OCI-LY3 (cell line): ENCODE measurements at regions not wholly inside any gene's neighbourhood (a gene's known extent, or its start where the extent isn't known, plus 50 kb on each side); places are given as distances from the start of the nearest gene placed in this dataset.

ENCODE experiments used
- H2AFZ ChIP-seq: fragments of 200-600, 300-600 bp; shearing (Covaris generic); 2 replicates; pipeline ENCODE4 v1.6.0; 2014; ENCODE audit warnings: antibody characterized with exemption, low read depth, low read length
- H3K27ac ChIP-seq: fragments of 200-600, 300-600 bp; sonication (generic); 2 replicates; pipeline ENCODE4 v1.5.1; 2014; ENCODE audit warnings: mild to moderate bottlenecking, low read length, moderate library complexity, mixed read lengths
- H3K27me3 ChIP-seq: fragments of 200-600, 300-600 bp; sonication (generic); 2 replicates; pipeline ENCODE4 v1.6.1; 2014; ENCODE audit warnings: low read depth, low read length, mixed read lengths
- H3K36me3 ChIP-seq: fragments of 200-600, 300-600 bp; sonication (generic); replicated peaks from 2 replicates; pipeline ENCODE3; 2014; ENCODE audit warnings: low read depth, low read length, mixed read lengths
- H3K4me1 ChIP-seq: fragments of 300-600, 200-600 bp; sonication (generic); 2 replicates; pipeline ENCODE4 v1.6.1; 2014; ENCODE audit warnings: low read length, mixed read lengths
- H3K4me2 ChIP-seq: fragments of 200-600, 300-600 bp; sonication (generic); 2 replicates; pipeline ENCODE4 v1.6.1; 2014; ENCODE audit warnings: low read length, mixed read lengths
- H3K4me3 ChIP-seq: fragments of 300-600, 200-600 bp; sonication (generic); 2 replicates; pipeline ENCODE4 v1.5.1; 2014; ENCODE audit warnings: antibody characterized with exemption, mild to moderate bottlenecking, low read length, moderate library complexity
- H3K79me2 ChIP-seq: fragments of 300-600, 200-600 bp; shearing (Covaris generic); 2 replicates; pipeline ENCODE4 v1.6.1; 2014; ENCODE audit warnings: mild to moderate bottlenecking, low read length, mixed read lengths
- H3K9ac ChIP-seq: fragments of 300-600, 200-600 bp; shearing (Covaris generic); 2 replicates; pipeline ENCODE4 v1.6.0; 2014; ENCODE audit warnings: mild to moderate bottlenecking, low read length, moderate library complexity
- H3K9me3 ChIP-seq: fragments of 200-600, 300-600 bp; shearing (Covaris generic); 2 replicates; pipeline ENCODE4 v1.6.1; 2014; ENCODE audit warnings: low read length, mixed read lengths; ENCODE audit not compliant: insufficient read depth
- H4K20me1 ChIP-seq: fragments of 200-600, 300-600 bp; sonication (generic); 2 replicates; pipeline ENCODE4 v1.6.1; 2016; ENCODE audit warnings: low read length, mixed read lengths; ENCODE audit not compliant: insufficient read depth
- CTCF ChIP-seq: fragments of 200-600, 300-600 bp; sonication (generic); IDR thresholded peaks from 2 replicates; pipeline ENCODE4 v1.5.1; 2014; ENCODE audit warnings: antibody characterized with exemption, low read length, low read depth
- EZH2phosphoT487 ChIP-seq: fragments of 200-600 bp; shearing (Covaris generic); IDR thresholded peaks from 2 replicates; pipeline ENCODE4 v1.6.1; 2018; ENCODE audit warnings: antibody characterized with exemption, mixed run types, low read depth

GRCh38 chr18:75517286-75517685 lies 89.8 kb upstream of the SMIM21 start:
- Histone ChIP-seq H3K9ac (no peak overlapping the region), H3K4me2 (no peak overlapping the region), H3K9me3 (peaks cover 5% of the 10 kb centered on the region; the same call in 1 of the 2 replicates), H3K27ac (no peak overlapping the region), H2AFZ (no peak overlapping the region), H3K79me2 (no peaks in the 10 kb centered on the region), H3K36me3 (no peaks in the 10 kb centered on the region), H3K4me1 (no peaks in the 10 kb centered on the region), H3K27me3 (peaks cover 20% of the 10 kb centered on the region; the same call in 1 of the 2 replicates), H4K20me1 (no peaks in the 10 kb centered on the region), H3K4me3 (no peak overlapping the region)
- TF ChIP-seq CTCF (no peak), EZH2phosphoT487 (no peak)

- no peak overlapping the region for H3K27ac ChIP-seq
These were observed 80.1 kb upstream of the SMIM21 start for GRCh38 chr18:75507636-75508035.

GRCh38 chr18:75506913-75507312 lies 79.4 kb upstream of the SMIM21 start:
- H3K9ac ChIP-seq, result no peak overlapping the region
- H3K27ac ChIP-seq, result no peak overlapping the region
- H3K4me3 ChIP-seq, result no peak overlapping the region
- no peaks in the 10 kb centered on the region for H4K20me1 ChIP-seq
- no peaks in the 10 kb centered on the region for H3K36me3 ChIP-seq
- no peak overlapping the region for H2AFZ ChIP-seq
- peaks cover 60% of the 10 kb centered on the region for H3K27me3 ChIP-seq
- no peaks in the 10 kb centered on the region for H3K4me1 ChIP-seq
- no peak overlapping the region for H3K4me2 ChIP-seq
- H3K9me3 ChIP-seq, result no peaks in the 10 kb centered on the region
- no peaks in the 10 kb centered on the region for H3K79me2 ChIP-seq
- TF ChIP-seq EZH2phosphoT487, result no peak
- no peak for TF ChIP-seq CTCF

More at GRCh38 chr18:75507636-75508035, 80.1 kb upstream of the SMIM21 start:
- no peak overlapping the region for H3K4me3 ChIP-seq
- H4K20me1 ChIP-seq, result no peaks in the 10 kb centered on the region
- TF ChIP-seq EZH2phosphoT487 (no peak), CTCF (no peak)
- H3K4me2 ChIP-seq, result no peak overlapping the region
- H3K27me3 ChIP-seq, result peaks cover 53% of the 10 kb centered on the region
- peaks cover 5% of the 10 kb centered on the region; the same call in 1 of the 2 replicates for H3K9me3 ChIP-seq
- no peak overlapping the region for H2AFZ ChIP-seq
- no peaks in the 10 kb centered on the region for H3K36me3 ChIP-seq
- H3K79me2 ChIP-seq, result no peaks in the 10 kb centered on the region
- no peak overlapping the region for H3K9ac ChIP-seq
- no peaks in the 10 kb centered on the region for H3K4me1 ChIP-seq

GRCh38 chr18:75504469-75504868 lies 77.0 kb upstream of the SMIM21 start:
- H3K4me3 ChIP-seq, result no peak overlapping the region
- no peak overlapping the region for H2AFZ ChIP-seq
- TF ChIP-seq EZH2phosphoT487 (no peak), CTCF (no peak)
- no peaks in the 10 kb centered on the region for H3K4me1 ChIP-seq
- H3K27me3 ChIP-seq, result peaks cover 82% of the 10 kb centered on the region
- H4K20me1 ChIP-seq, result no peaks in the 10 kb centered on the region
- no peak overlapping the region for H3K9ac ChIP-seq
- no peak overlapping the region for H3K4me2 ChIP-seq
- no peaks in the 10 kb centered on the region for H3K79me2 ChIP-seq
- H3K36me3 ChIP-seq, result no peaks in the 10 kb centered on the region
- no peaks in the 10 kb centered on the region for H3K9me3 ChIP-seq
- H3K27ac ChIP-seq, result no peak overlapping the region
